HEK293 (cell line): ENCODE measurements at regions not wholly inside any gene's neighbourhood (a gene's known extent, or its start where the extent isn't known, plus 50 kb on each side); places are given as distances from the start of the nearest gene placed in this dataset.

Source experiments
- CTCF ChIA-PET: fragments of 350-600 bp; formaldehyde crosslinking; extraction: SDS; loops from one replicate; lab custom pipeline; 2021; ENCODE audit warnings: antibody characterized with exemption; lab: Yijun Ruan, JAX
- POLR2A ChIA-PET: fragments of 300-600 bp; formaldehyde crosslinking; extraction: SDS; loops from one replicate; lab custom pipeline; 2020; ENCODE audit warnings: antibody characterized with exemption, inconsistent platforms; lab: Yijun Ruan, JAX
- H3K27ac ChIP-seq: fragments of 200-500 bp; sonication (Bioruptor generic); 2 replicates; pipeline ENCODE4 v1.5.1; 2014; ENCODE audit warnings: low read depth, low read length, control low read depth, inconsistent platforms; ENCODE audit errors: extremely low read depth
- H3K36me3 ChIP-seq, 2 experiments: fragments of 200-500 bp in 1 of 2; sonication (Bioruptor generic) in 1 of 2; 1 replicate in 1 of 2; 2 replicates in 1 of 2; pipeline ENCODE4 v1.5.1; 2014 to 2017; ENCODE audit warnings: inconsistent platforms in 2 of 2, low read length in 2 of 2; ENCODE audit not compliant: control insufficient read depth in 2 of 2, insufficient read depth in 1 of 2
- H3K4me1 ChIP-seq: fragments of 200-500 bp; sonication (Bioruptor generic); 2 replicates; pipeline ENCODE4 v1.5.1; 2014; ENCODE audit warnings: mild to moderate bottlenecking, low read length, inconsistent platforms; ENCODE audit not compliant: control insufficient read depth, insufficient read depth
- H3K4me3 ChIP-seq: 2 replicates; pipeline ENCODE4 v1.5.1; 2011; ENCODE audit warnings: low read depth, mild to moderate bottlenecking, control low read depth, low read length, moderate library complexity
- H3K9me3 ChIP-seq: fragments of 200-500 bp; sonication (Bioruptor generic); 2 replicates; pipeline ENCODE4 v1.5.1; 2014; ENCODE audit warnings: low read depth, low read length, inconsistent platforms; ENCODE audit not compliant: control insufficient read depth, insufficient read depth
- GLIS1 ChIP-seq: fragments of 450-650 bp; formaldehyde crosslinking; IDR thresholded peaks from 2 replicates; pipeline ENCODE4 v1.5.1; 2016; ENCODE audit warnings: missing biosample characterization, missing genetic modification characterization
- KLF1 ChIP-seq: fragments of 450-650 bp; formaldehyde crosslinking; IDR thresholded peaks from 2 replicates; pipeline ENCODE4 v1.5.1; 2016; ENCODE audit warnings: missing biosample characterization, missing genetic modification characterization
- OVOL3 ChIP-seq: fragments of 450-650 bp; formaldehyde crosslinking; IDR thresholded peaks from 2 replicates; pipeline ENCODE4 v1.5.1; 2016; ENCODE audit warnings: missing biosample characterization, missing genetic modification characterization
- SALL2 ChIP-seq: fragments of 450-650 bp; formaldehyde crosslinking; IDR thresholded peaks from 2 replicates; pipeline ENCODE4 v1.5.0; 2017; ENCODE audit warnings: missing biosample characterization, mild to moderate bottlenecking, missing genetic modification characterization, borderline replicate concordance
- TRIM28 ChIP-seq: IDR thresholded peaks from 2 replicates; pipeline ENCODE4 v1.6.1; 2011; ENCODE audit warnings: low read length, control low read depth, borderline replicate concordance
- ZBTB17 ChIP-seq: fragments of 450-650 bp; formaldehyde crosslinking; IDR thresholded peaks from 2 replicates; pipeline ENCODE4 v1.5.1; 2016; ENCODE audit warnings: missing biosample characterization, missing genetic modification characterization
- ZBTB20 ChIP-seq: fragments of 450-650 bp; formaldehyde crosslinking; IDR thresholded peaks from 2 replicates; pipeline ENCODE4 v1.5.1; 2016; ENCODE audit warnings: missing biosample characterization, missing genetic modification characterization
- ZNF10 ChIP-seq: fragments of 450-650 bp; formaldehyde crosslinking; IDR thresholded peaks from 2 replicates; pipeline ENCODE4 v1.5.1; 2017; ENCODE audit warnings: missing biosample characterization, missing genetic modification characterization
- ZNF19 ChIP-seq: fragments of 450-650 bp; formaldehyde crosslinking; IDR thresholded peaks from 2 replicates; pipeline ENCODE4; 2016; ENCODE audit warnings: missing biosample characterization, missing genetic modification characterization, low read depth
- ZNF335 ChIP-seq: fragments of 450-650 bp; formaldehyde crosslinking; conservative IDR thresholded peaks from 2 replicates; pipeline ENCODE4 v1.5.1; 2016; ENCODE audit warnings: missing biosample characterization, missing genetic modification characterization
- ZNF350 ChIP-seq: fragments of 450-650 bp; formaldehyde crosslinking; IDR thresholded peaks from 2 replicates; pipeline ENCODE4 v1.5.0; 2017; ENCODE audit warnings: missing biosample characterization, mild to moderate bottlenecking, missing genetic modification characterization
- ZNF404 ChIP-seq: fragments of 450-650 bp; formaldehyde crosslinking; IDR thresholded peaks from 2 replicates; pipeline ENCODE4 v1.5.1; 2017; ENCODE audit warnings: missing biosample characterization, missing genetic modification characterization
- ZNF416 ChIP-seq: fragments of 450-650 bp; formaldehyde crosslinking; IDR thresholded peaks from 2 replicates; pipeline ENCODE4 v1.5.1; 2016; ENCODE audit warnings: missing biosample characterization, missing genetic modification characterization
- ZNF514 ChIP-seq: fragments of 450-650 bp; formaldehyde crosslinking; IDR thresholded peaks from 2 replicates; pipeline ENCODE4 v1.5.1; 2016; ENCODE audit warnings: missing biosample characterization, missing genetic modification characterization
- ZNF555 ChIP-seq: fragments of 450-650 bp; formaldehyde crosslinking; conservative IDR thresholded peaks from 2 replicates; pipeline ENCODE4 v1.5.1; 2017; ENCODE audit warnings: missing biosample characterization, mild to moderate bottlenecking, missing genetic modification characterization, inconsistent platforms
- ZNF561 ChIP-seq: fragments of 450-650 bp; IDR thresholded peaks from 2 replicates; pipeline ENCODE4 v1.5.1; 2018; ENCODE audit warnings: missing biosample characterization, missing genetic modification characterization, borderline replicate concordance
- ZNF624 ChIP-seq: fragments of 450-650 bp; formaldehyde crosslinking; IDR thresholded peaks from 2 replicates; pipeline ENCODE4 v1.5.1; 2017; ENCODE audit warnings: missing biosample characterization, missing genetic modification characterization
- ZNF658 ChIP-seq: fragments of 450-650 bp; formaldehyde crosslinking; IDR thresholded peaks from 2 replicates; pipeline ENCODE4; 2016; ENCODE audit warnings: missing biosample characterization, missing genetic modification characterization
- ZNF704 ChIP-seq: fragments of 450-650 bp; formaldehyde crosslinking; IDR thresholded peaks from 2 replicates; pipeline ENCODE4 v1.5.1; 2016; ENCODE audit warnings: missing biosample characterization, missing genetic modification characterization
- ZNF792 ChIP-seq: fragments of 450-650 bp; formaldehyde crosslinking; IDR thresholded peaks from 2 replicates; pipeline ENCODE4 v1.5.1; 2016; ENCODE audit warnings: missing biosample characterization, missing genetic modification characterization
- TF ChIP-seq, protein P1 (sequence below): fragments of 450-650 bp; formaldehyde crosslinking; IDR thresholded peaks from 2 replicates; pipeline ENCODE4 v1.5.1; 2017; ENCODE audit warnings: missing biosample characterization, missing genetic modification characterization
- TF ChIP-seq, protein P2 (sequence below): fragments of 450-650 bp; formaldehyde crosslinking; IDR thresholded peaks from 2 replicates; pipeline ENCODE4 v1.5.1; 2016; ENCODE audit warnings: missing biosample characterization, missing genetic modification characterization

DNA sequence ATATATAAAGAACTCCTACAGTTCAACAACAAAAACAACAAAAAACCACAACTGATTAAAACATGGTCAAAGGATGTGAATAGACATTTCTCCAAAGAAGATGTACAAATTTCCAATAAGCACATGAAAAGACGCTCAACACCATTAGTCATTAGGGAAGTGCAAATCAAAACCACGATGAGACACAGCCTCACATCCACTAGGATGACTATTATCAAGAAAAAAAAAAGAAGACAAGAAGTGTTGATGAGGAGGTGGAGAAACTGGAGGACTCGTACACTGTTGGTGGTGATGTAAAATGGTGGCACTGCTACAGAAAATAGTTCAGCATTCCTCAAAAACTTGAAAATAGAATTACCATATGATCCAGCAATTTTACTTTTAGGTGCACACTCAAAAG lies 61.0 kb upstream of the SOX1 start:
- H3K4me1 ChIP-seq, result no peaks in the 10 kb centered on the region
- no peak for TF ChIP-seq ZNF555 (tag by site-specific recombination)
- TF ChIP-seq ZNF792, result no peak
- TF ChIP-seq GLIS1, result no peak
- TF ChIP-seq ZNF704 (tag by site-specific recombination), result no peak
- TF ChIP-seq, protein P1, sequence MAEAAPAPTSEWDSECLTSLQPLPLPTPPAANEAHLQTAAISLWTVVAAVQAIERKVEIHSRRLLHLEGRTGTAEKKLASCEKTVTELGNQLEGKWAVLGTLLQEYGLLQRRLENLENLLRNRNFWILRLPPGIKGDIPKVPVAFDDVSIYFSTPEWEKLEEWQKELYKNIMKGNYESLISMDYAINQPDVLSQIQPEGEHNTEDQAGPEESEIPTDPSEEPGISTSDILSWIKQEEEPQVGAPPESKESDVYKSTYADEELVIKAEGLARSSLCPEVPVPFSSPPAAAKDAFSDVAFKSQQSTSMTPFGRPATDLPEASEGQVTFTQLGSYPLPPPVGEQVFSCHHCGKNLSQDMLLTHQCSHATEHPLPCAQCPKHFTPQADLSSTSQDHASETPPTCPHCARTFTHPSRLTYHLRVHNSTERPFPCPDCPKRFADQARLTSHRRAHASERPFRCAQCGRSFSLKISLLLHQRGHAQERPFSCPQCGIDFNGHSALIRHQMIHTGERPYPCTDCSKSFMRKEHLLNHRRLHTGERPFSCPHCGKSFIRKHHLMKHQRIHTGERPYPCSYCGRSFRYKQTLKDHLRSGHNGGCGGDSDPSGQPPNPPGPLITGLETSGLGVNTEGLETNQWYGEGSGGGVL (tag by site-specific recombination), result no peak
- TF ChIP-seq ZNF404 (tag by site-specific recombination), result no peak
- no peak for TF ChIP-seq ZBTB20 (tag by site-specific recombination)
- no peak for TF ChIP-seq ZNF514
- no peak for TF ChIP-seq ZNF19 (tag by site-specific recombination)
- no peak for TF ChIP-seq ZNF350 (tag by site-specific recombination)
- TF ChIP-seq TRIM28, result no peak
- POLR2A ChIA-PET, result no interaction called here
- H3K27ac ChIP-seq, result no peak overlapping the region
- no peaks in the 10 kb centered on the region for H3K36me3 ChIP-seq
- CTCF ChIA-PET, result no interaction called here
- H3K4me3 ChIP-seq, result no peak overlapping the region
- H3K9me3 ChIP-seq, result no peaks in the 10 kb centered on the region

DNA sequence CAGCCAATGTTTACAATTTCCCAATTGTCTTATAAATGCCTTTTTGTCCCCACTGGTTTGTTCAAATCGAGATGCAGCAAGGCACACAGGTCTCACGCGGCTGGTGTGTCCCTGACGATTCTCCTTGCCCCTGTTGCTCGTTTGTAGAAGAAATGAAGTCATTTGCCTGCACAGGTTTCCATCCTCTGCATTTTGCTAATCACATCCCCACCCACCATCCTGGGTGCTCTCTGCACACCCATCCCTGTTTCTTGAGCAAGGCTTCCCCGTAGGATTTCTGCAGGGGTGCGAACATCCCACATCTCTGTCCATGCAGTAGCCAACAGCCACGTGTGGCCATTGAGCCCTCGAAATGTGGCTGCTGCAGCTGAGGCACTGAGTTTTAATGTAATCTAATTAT lies 59.8 kb upstream of the SOX1 start:
- CTCF ChIA-PET, result no interaction called here
- H3K36me3 ChIP-seq, result no peaks in the 10 kb centered on the region
- TF ChIP-seq SALL2 (no peak), ZNF658 (tag by site-specific recombination) (no peak), ZBTB17 (tag by site-specific recombination) (no peak), ZNF624 (tag by site-specific recombination) (no peak), ZNF561 (no peak), KLF1 (tag by site-specific recombination) (no peak), ZNF10 (tag by site-specific recombination) (no peak)
- TF ChIP-seq, protein P2, sequence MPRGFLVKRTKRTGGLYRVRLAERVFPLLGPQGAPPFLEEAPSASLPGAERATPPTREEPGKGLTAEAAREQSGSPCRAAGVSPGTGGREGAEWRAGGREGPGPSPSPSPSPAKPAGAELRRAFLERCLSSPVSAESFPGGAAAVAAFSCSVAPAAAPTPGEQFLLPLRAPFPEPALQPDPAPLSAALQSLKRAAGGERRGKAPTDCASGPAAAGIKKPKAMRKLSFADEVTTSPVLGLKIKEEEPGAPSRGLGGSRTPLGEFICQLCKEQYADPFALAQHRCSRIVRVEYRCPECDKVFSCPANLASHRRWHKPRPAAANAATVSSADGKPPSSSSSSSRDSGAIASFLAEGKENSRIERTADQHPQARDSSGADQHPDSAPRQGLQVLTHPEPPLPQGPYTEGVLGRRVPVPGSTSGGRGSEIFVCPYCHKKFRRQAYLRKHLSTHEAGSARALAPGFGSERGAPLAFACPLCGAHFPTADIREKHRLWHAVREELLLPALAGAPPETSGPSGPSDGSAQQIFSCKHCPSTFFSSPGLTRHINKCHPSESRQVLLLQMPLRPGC (tag by site-specific recombination), result no peak
- TF ChIP-seq, all 188 proteins: peak for 0
- H3K4me3 ChIP-seq, result no peak overlapping the region
- POLR2A ChIA-PET, result no interaction called here
- H3K4me1 ChIP-seq, result no peaks in the 10 kb centered on the region
- no peak overlapping the region for H3K27ac ChIP-seq
- H3K9me3 ChIP-seq, result no peaks in the 10 kb centered on the region

GRCh38 chr13:112010714-112011113 lies 56.2 kb upstream of the SOX1 start:
- H3K4me1 ChIP-seq, result no peaks in the 10 kb centered on the region
- POLR2A ChIA-PET, result no interaction called here
- H3K4me3 ChIP-seq, result no peak overlapping the region
- no peak for TF ChIP-seq OVOL3 (tag by site-specific recombination)
- TF ChIP-seq ZNF416 (tag by site-specific recombination), result no peak
- no peak for TF ChIP-seq ZNF335 (tag by site-specific recombination)
- TF ChIP-seq, all 188 proteins: peak for 0
- no peaks in the 10 kb centered on the region for H3K36me3 ChIP-seq
- CTCF ChIA-PET, result no interaction called here
- H3K27ac ChIP-seq, result no peak overlapping the region
- H3K9me3 ChIP-seq, result no peaks in the 10 kb centered on the region
